ENCODE measurements at regions not wholly inside any gene's neighbourhood (a gene's known extent, or its start where the extent isn't known, plus 50 kb on each side); places are given as distances from the start of the nearest gene placed in this dataset.

DNA sequence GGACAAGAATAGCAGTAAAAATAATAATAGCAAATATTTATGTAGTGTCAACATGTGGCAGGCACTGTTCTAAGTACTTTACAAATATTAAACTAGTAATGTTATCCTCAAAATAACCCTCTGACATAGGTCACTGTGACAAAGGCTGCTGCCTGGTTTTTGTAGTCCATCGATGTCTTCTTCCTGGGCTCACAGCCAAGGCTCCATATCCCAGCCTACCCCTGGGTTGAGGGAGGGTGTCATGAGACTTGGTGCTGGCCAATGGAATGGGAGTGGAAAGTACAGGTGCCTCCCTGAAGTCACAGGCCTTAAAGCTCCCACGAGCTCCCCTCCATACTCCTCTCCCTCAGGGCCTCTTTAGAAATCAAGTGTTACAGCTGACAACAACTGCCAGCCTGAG lies 159.3 kb downstream of the CYRIA start:
- ChIA-PET POLR2A (no interaction called here), CTCF (no interaction called here)
- Mint-ChIP-seq H3K9me3 (no peaks in the 10 kb centered on the region), H3K4me3 (no peak overlapping the region), H3K27me3 (peaks cover 55% of the 10 kb centered on the region), H3K4me1 (ENCODE audit: low read depth) (no peaks in the 10 kb centered on the region), H3K36me3 (ENCODE audit: low read depth) (no peaks in the 10 kb centered on the region), H3K27ac (no peak overlapping the region)
- Histone ChIP-seq H3K4me1 (ENCODE audit: insufficient read depth, low read length) (no peaks in the 10 kb centered on the region), H3K9me3 (ENCODE audit: control insufficient read depth in 1 of 2, insufficient read depth in 1 of 2, low read length in 2 of 2) (peaks cover 0 to 14% of the 10 kb centered on the region in 2 experiments), H3K36me3 (ENCODE audit: insufficient read depth, low read length) (no peaks in the 10 kb centered on the region), H3K27ac (ENCODE audit: low read depth in 1 of 2, low read length in 2 of 2) (no peak overlapping the region), H3K4me3 (ENCODE audit: low read length) (no peak overlapping the region), H3K27me3 (ENCODE audit: control insufficient read depth in 1 of 2, insufficient read depth in 2 of 2, low read length in 2 of 2) (peaks cover 20 to 40% of the 10 kb centered on the region in 2 experiments)
- DNase-seq (no peak), ATAC-seq (ENCODE audit: poor library complexity) (no peak)
- TF ChIP-seq, protein P1, sequence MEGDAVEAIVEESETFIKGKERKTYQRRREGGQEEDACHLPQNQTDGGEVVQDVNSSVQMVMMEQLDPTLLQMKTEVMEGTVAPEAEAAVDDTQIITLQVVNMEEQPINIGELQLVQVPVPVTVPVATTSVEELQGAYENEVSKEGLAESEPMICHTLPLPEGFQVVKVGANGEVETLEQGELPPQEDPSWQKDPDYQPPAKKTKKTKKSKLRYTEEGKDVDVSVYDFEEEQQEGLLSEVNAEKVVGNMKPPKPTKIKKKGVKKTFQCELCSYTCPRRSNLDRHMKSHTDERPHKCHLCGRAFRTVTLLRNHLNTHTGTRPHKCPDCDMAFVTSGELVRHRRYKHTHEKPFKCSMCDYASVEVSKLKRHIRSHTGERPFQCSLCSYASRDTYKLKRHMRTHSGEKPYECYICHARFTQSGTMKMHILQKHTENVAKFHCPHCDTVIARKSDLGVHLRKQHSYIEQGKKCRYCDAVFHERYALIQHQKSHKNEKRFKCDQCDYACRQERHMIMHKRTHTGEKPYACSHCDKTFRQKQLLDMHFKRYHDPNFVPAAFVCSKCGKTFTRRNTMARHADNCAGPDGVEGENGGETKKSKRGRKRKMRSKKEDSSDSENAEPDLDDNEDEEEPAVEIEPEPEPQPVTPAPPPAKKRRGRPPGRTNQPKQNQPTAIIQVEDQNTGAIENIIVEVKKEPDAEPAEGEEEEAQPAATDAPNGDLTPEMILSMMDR (IDR thresholded peaks at IDR 0.05): no peak
- intact Hi-C loops (cut with DNase I, micrococcal nuclease): no loop called here

DNA sequence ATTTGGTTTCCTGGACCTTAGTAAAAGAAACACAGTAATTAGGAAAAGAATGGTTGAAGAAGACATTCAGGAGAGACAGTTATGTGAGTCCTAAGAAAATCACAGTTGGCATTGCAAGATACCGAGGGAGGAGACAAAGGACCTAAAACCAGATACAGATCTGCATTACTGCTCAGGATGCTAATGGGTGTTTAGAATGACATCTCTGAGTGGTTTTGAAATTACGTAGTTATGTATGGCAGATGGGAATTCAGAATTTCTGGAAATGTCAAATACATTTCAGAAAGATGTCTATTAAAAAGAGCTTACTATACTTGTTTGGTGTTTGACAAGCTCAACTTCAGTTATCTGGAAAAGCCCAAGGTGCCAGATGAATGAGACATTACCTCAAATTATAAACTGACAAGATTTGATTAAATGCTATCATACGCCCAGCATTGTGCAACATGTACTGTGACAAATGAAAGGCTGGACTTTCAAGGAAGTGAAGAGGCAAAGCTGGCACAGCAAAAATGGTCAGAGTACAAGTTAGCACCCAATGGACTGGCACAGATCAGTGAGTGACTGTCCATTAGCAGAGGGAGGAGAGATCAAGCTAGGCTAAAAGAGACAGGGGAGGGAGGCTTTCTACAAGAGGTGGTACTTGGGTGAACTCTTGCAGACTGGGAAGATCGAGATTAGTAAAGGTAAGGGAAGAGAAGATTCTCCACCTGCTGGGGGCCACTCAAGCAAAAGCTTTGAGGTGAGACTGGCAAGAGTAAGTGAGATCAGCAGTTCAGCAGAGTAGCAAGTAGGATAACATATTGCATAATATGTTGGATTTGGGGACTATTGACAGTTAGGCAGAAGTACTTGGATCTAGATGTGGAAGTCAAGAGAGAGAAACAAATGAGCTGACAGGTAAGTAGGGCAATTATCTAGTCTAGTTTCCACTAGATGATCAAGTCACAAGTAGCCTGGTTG lies 168.9 kb downstream of the CYRIA start:
- Mint-ChIP-seq H3K4me3 (no peak overlapping the region), H3K27ac (no peak overlapping the region), H3K27me3 (peaks cover 11% of the 10 kb centered on the region), H3K4me1 (ENCODE audit: low read depth) (no peaks in the 10 kb centered on the region), H3K36me3 (ENCODE audit: low read depth) (no peaks in the 10 kb centered on the region), H3K9me3 (no peaks in the 10 kb centered on the region)
- TF ChIP-seq, protein P1 (IDR thresholded peaks at IDR 0.05): no peak
- Histone ChIP-seq H3K9me3 (ENCODE audit: control insufficient read depth in 1 of 2, insufficient read depth in 1 of 2, low read length in 2 of 2) (no peaks in the 10 kb centered on the region), H3K36me3 (ENCODE audit: insufficient read depth, low read length) (no peaks in the 10 kb centered on the region), H3K4me3 (ENCODE audit: low read length) (no peak overlapping the region), H3K27ac (ENCODE audit: low read depth in 1 of 2, low read length in 2 of 2) (no peak overlapping the region), H3K4me1 (ENCODE audit: insufficient read depth, low read length) (no peaks in the 10 kb centered on the region), H3K27me3 (ENCODE audit: control insufficient read depth in 1 of 2, insufficient read depth in 2 of 2, low read length in 2 of 2) (no peaks in the 10 kb centered on the region)
- ATAC-seq (ENCODE audit: poor library complexity): no peak
- POLR2A ChIA-PET: no interaction called here
- intact Hi-C loops (cut with DNase I, micrococcal nuclease): no loop called here
- CTCF ChIA-PET: no interaction called here
- DNase-seq: no peak

DNA sequence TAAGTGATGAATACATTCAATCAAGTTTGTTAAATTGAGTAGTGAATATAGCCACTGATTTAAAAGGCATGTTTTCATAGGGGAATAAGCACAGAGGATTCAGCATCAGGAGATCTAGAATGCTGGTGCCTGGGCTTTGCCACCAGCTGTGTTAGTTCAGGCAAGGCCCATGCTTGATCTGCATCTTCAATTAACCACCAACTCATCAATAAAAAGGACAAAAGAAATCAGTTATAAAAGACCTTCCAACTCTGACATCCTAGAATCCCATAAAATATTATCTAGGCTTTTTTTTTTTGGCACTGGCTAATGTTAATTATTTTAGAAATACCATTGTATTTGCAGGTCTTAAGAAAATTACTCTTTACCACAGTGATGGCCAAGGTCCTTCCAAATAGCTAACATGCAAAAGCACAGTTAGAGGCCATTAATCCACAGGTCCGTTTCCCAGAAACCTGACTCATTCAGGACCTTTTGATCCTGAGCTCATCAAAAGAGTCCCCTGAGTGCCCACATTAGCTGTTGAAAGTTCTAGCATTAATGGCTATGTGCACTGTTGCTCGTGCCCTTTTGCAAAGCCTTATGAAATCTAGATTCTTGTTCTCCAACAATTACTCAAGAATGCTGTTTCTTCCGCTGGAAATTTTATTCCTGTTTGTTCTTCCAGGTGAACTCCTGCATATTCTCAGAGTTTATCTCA lies 170.0 kb downstream of the CYRIA start:
- no peaks in the 10 kb centered on the region for H3K9me3 Mint-ChIP-seq

More for the DNA sequence above, 170.0 kb downstream of the CYRIA start:
- Histone ChIP-seq H3K27ac (ENCODE audit: low read depth in 1 of 2, low read length in 2 of 2) (no peak overlapping the region), H3K9me3 (ENCODE audit: control insufficient read depth in 1 of 2, insufficient read depth in 1 of 2, low read length in 2 of 2) (no peaks in the 10 kb centered on the region), H3K4me1 (ENCODE audit: insufficient read depth, low read length) (no peaks in the 10 kb centered on the region), H3K4me3 (ENCODE audit: low read length) (no peak overlapping the region), H3K27me3 (ENCODE audit: control insufficient read depth in 1 of 2, insufficient read depth in 2 of 2, low read length in 2 of 2) (no peaks in the 10 kb centered on the region), H3K36me3 (ENCODE audit: insufficient read depth, low read length) (no peaks in the 10 kb centered on the region)
- TF ChIP-seq, protein P1 (IDR thresholded peaks at IDR 0.05): no peak
- POLR2A ChIA-PET: no interaction called here
- intact Hi-C loops (cut with DNase I, micrococcal nuclease): no loop called here
- Mint-ChIP-seq H3K27ac (no peak overlapping the region), H3K4me1 (ENCODE audit: low read depth) (no peaks in the 10 kb centered on the region), H3K27me3 (peaks cover 13% of the 10 kb centered on the region), H3K4me3 (no peak overlapping the region), H3K36me3 (ENCODE audit: low read depth) (no peaks in the 10 kb centered on the region)
- CTCF ChIA-PET: no interaction called here
- ATAC-seq (ENCODE audit: poor library complexity) (no peak), DNase-seq (no peak)
